NT2/D1 (cell line): ENCODE measurements at regions not wholly inside any gene's neighbourhood (a gene's known extent, or its start where the extent isn't known, plus 50 kb on each side); places are given as distances from the start of the nearest gene placed in this dataset.

Source experiments
- DNase-seq: peaks from one replicate; pipeline ENCODE4 v3.0.0-alpha.2; 2011; ENCODE audit warnings: low read depth, low spot score
- H3K27me3 ChIP-seq: 2 replicates; pipeline ENCODE4 v1.6.0; 2011; ENCODE audit warnings: mild to moderate bottlenecking; ENCODE audit not compliant: insufficient read length, insufficient read depth
- H3K36me3 ChIP-seq: 2 replicates; pipeline ENCODE4 v1.6.1; 2011; ENCODE audit warnings: mild to moderate bottlenecking, low read length, mixed read lengths; ENCODE audit not compliant: insufficient read depth, insufficient read length
- H3K4me1 ChIP-seq: 2 replicates; pipeline ENCODE4 v1.5.1; 2011; ENCODE audit not compliant: insufficient read depth, insufficient read length
- H3K4me3 ChIP-seq: 2 replicates; pipeline ENCODE4 v1.5.1; 2011; ENCODE audit warnings: low read depth; ENCODE audit not compliant: insufficient read length
- H3K9ac ChIP-seq: 2 replicates; pipeline ENCODE4 v1.6.0; 2011; ENCODE audit warnings: low read depth; ENCODE audit not compliant: insufficient read length
- H3K9me3 ChIP-seq: 2 replicates; pipeline ENCODE4 v1.5.1; 2011; ENCODE audit warnings: mild to moderate bottlenecking, low read length; ENCODE audit not compliant: insufficient read depth
- SUZ12 ChIP-seq: IDR thresholded peaks from 2 replicates; pipeline ENCODE4 v1.6.1; 2011; ENCODE audit not compliant: insufficient read length, insufficient read depth; ENCODE audit errors: extremely low read depth
- YY1 ChIP-seq: IDR thresholded peaks from 2 replicates; pipeline ENCODE4 v1.6.1; 2011; ENCODE audit not compliant: insufficient read length, insufficient read depth
- ZNF274 ChIP-seq: IDR thresholded peaks from 2 replicates; pipeline ENCODE4 v1.6.1; 2011; ENCODE audit warnings: mild to moderate bottlenecking, low read depth, low read length

DNA sequence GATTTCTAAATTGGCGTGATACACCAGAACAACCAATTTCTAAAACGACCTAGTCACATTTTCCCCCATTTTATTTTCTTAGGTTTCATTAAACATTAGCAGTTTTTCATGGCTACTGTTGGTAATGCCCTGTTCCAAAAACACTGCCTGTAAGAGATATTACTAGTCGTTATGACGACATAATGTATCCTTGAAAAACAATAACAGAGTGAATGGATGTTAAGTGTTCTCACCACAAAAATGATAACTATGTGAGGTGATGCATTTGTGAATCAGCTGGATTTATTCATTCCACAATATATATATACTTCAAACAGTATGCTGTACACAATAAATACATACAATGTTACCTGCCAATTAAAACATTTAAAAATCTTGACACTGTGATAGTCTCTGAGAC is 1147.6 kb upstream of the PCDH10 start:
- TF ChIP-seq SUZ12 (no peak), YY1 (no peak), ZNF274 (no peak)
- DNase-seq = no peak
- Histone ChIP-seq H3K4me1 (no peaks in the 10 kb centered on the region), H3K9me3 (no peaks in the 10 kb centered on the region), H3K36me3 (no peaks in the 10 kb centered on the region), H3K4me3 (no peak overlapping the region), H3K9ac (no peak overlapping the region), H3K27me3 (no peaks in the 10 kb centered on the region)

DNA sequence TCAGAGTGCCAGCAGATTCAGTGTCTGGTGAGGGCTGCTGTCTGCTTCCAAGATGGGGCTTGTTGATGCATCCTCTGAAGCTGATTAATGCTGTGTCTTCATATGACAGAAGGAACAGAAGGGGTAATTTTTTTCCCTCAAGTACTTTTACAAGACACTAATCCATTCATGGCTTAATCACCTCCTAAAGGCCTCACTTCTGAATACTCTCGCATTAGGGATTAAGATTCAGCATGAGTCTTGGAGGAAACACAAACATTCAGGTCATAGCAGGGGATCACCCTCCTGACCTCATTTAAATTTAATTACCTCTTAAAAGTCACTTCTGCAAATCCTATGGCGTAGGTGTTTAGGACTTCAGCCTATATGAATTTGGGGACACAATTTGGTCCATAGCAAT is 1145.5 kb upstream of the PCDH10 start:
- no peak for DNase-seq
- Histone ChIP-seq H3K9me3 (no peaks in the 10 kb centered on the region), H3K4me3 (no peak overlapping the region), H3K4me1 (no peaks in the 10 kb centered on the region), H3K36me3 (no peaks in the 10 kb centered on the region), H3K27me3 (no peaks in the 10 kb centered on the region), H3K9ac (no peak overlapping the region)
- TF ChIP-seq YY1 = no peak
- TF ChIP-seq SUZ12 = no peak
- no peak for TF ChIP-seq ZNF274

DNA sequence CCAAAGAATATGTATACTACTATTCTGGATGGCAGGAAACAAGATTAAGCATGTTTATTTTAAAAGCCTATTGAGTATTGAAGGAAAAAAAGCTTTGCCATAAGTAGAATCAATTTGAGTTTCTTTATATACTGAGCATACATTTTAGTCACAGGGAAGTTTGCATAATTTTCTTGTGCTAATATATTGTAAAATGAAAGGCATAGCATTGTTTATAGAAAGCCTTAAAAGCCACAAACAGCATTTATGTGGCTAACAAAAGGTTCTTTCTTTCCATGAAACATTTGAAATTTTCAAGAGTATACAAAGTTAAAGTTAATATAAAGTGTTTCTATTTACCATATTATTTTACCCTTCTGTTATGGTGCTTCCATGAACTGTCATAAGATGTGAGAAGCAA is 1133.8 kb upstream of the PCDH10 start:
- Histone ChIP-seq H3K9ac (no peak overlapping the region), H3K9me3 (no peaks in the 10 kb centered on the region), H3K36me3 (no peaks in the 10 kb centered on the region), H3K4me1 (no peaks in the 10 kb centered on the region), H3K4me3 (no peak overlapping the region), H3K27me3 (no peaks in the 10 kb centered on the region)
- DNase-seq = no peak
- TF ChIP-seq ZNF274 = no peak
- no peak for TF ChIP-seq SUZ12
- TF ChIP-seq YY1 = no peak

DNA sequence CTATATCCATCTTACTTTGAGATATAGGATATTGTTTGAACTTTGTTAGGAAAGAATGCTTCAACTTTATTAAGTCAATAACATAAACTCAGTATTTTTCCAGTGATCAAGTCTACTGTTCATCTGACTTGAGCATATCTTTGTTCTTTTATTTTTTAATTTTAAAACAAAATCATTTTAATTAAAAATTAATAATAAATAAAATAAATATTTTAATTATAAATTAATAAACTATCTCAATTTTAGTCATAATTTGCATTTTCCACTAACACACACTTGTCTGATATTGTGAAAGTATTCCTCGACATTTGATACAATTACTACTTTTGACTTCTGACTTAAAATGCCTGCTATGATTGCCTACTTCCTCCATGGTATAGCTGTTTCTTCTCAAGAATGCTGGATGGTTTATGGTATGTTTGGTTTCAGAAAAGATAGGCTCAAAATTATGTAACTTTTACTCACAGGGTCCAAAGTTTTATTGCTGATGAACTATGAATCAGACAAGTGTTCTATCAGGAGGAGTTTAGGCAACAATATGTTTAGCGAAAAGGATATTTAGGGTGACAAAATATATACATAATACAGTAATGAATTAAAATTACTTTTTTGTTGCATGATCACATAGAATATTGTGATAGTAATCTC is 1132.3 kb upstream of the PCDH10 start:
- Histone ChIP-seq H3K4me3 (no peak overlapping the region), H3K36me3 (no peaks in the 10 kb centered on the region), H3K4me1 (no peaks in the 10 kb centered on the region), H3K27me3 (no peaks in the 10 kb centered on the region), H3K9me3 (no peaks in the 10 kb centered on the region), H3K9ac (no peak overlapping the region)
- TF ChIP-seq SUZ12 (no peak), ZNF274 (no peak)
- DNase-seq = no peak

DNA sequence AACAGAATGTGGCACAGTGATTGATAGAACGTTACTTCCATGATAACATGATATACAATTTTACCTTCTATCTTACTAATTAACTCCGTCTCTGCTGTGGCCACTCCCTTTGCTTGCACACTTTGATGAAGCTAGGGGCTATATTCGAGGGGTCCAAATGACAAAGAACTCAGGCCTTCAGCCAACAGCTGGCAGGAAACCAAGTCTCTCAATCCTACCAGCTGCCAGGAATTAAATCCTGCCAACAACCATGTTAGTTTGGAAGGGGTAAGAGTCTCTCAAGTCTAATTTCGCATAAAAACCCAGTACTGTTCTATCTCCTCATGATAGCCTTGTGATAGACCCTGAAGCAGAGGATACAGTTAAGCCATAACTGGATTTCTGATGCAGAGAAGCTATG is 1122.9 kb upstream of the PCDH10 start:
- H3K4me1 ChIP-seq = no peaks in the 10 kb centered on the region
- no peak for DNase-seq

DNA sequence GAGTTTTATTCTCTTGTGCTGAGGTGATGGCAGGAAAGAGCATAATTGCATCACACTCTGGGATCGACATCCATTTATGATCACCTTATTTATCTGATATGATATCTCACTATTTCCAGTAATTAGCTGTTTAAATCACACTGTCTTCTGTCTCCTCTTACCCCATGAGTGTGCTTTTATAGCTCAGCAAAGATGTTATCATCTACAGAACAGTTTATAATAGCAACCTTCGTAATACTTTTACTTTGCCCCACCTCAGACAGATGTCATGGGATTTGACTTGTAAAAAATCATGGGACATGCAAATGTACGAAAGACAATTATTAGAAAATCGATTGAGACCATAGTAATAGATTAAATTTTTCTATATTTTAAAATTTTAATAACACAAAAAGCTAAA is 1122.3 kb upstream of the PCDH10 start:
- no peaks in the 10 kb centered on the region for H3K36me3 ChIP-seq
- DNase-seq = no peak
- H3K9ac ChIP-seq = no peak overlapping the region
- H3K4me1 ChIP-seq = no peaks in the 10 kb centered on the region
- no peaks in the 10 kb centered on the region for H3K27me3 ChIP-seq
- TF ChIP-seq ZNF274 (no peak), YY1 (no peak), SUZ12 (no peak)
- H3K9me3 ChIP-seq = no peaks in the 10 kb centered on the region
- no peak overlapping the region for H3K4me3 ChIP-seq

More for the DNA sequence above, 1122.9 kb upstream of the PCDH10 start:
- Histone ChIP-seq H3K9ac (no peak overlapping the region), H3K36me3 (no peaks in the 10 kb centered on the region), H3K4me3 (no peak overlapping the region), H3K27me3 (no peaks in the 10 kb centered on the region), H3K9me3 (no peaks in the 10 kb centered on the region)
- no peak for TF ChIP-seq ZNF274
- TF ChIP-seq SUZ12 = no peak
- no peak for TF ChIP-seq YY1

DNA sequence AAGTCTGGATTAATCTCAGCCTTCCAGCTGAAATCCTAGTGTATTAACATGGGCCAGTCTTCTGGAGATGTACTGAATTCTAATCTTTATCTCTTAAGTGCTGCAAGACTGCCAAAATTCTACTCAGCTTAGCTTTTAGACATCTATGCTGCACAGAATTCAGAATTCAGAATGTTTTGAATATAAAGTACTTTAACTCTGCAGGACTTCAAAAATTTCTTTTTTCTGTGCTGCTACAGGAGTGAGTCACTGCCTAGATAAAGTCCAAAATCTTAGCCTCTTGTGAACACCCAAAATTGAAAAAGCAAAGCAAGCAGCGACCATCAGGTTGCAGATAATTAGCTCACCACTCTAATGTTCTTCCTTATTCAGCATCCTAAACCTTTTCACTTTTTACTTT is 1092.6 kb upstream of the PCDH10 start:
- no peak overlapping the region for H3K9ac ChIP-seq
- TF ChIP-seq YY1 = no peak
- TF ChIP-seq SUZ12 = no peak
- TF ChIP-seq ZNF274 = no peak

More for the DNA sequence above, 1092.6 kb upstream of the PCDH10 start:
- Histone ChIP-seq H3K4me1 (no peaks in the 10 kb centered on the region), H3K27me3 (no peaks in the 10 kb centered on the region), H3K9me3 (peaks cover 15% of the 10 kb centered on the region; the same call in 1 of the 2 replicates), H3K36me3 (no peaks in the 10 kb centered on the region), H3K4me3 (no peak overlapping the region)
- DNase-seq = no peak
